HL-60 (cell line): ENCODE measurements at regions not wholly inside any gene's neighbourhood (a gene's known extent, or its start where the extent isn't known, plus 50 kb on each side); places are given as distances from the start of the nearest gene placed in this dataset.

Source experiments
- DNase-seq, 2 experiments: peaks; one replicate each; pipeline ENCODE4 v3.0.0-alpha.2; 2010 to 2020; ENCODE audit warnings: low read depth in 1 of 2, low spot score in 1 of 2
- H3K27ac ChIP-seq: fragments of 250-450 bp; sonication (Bioruptor Pico); replicated peaks from 2 replicates; pipeline ENCODE4 v1.5.1; 2020; ENCODE audit warnings: mild to moderate bottlenecking, moderate library complexity
- H3K27me3 ChIP-seq: fragments of 250-450 bp; sonication (Bioruptor Pico); 2 replicates; pipeline ENCODE4 v1.5.1; 2021; ENCODE audit warnings: mild to moderate bottlenecking, moderate library complexity; ENCODE audit not compliant: insufficient read depth, poor library complexity, severe bottlenecking
- H3K4me3 ChIP-seq: replicated peaks from 2 replicates; pipeline ENCODE4 v1.5.1; 2011; ENCODE audit warnings: mild to moderate bottlenecking, control low read depth, low read length; ENCODE audit not compliant: insufficient read depth
- GABPA ChIP-seq: IDR thresholded peaks from 2 replicates; pipeline ENCODE4 v1.6.1; 2012; ENCODE audit warnings: low read depth
- POLR2AphosphoS5 ChIP-seq: IDR thresholded peaks from 2 replicates; pipeline ENCODE4 v1.6.1; 2012; ENCODE audit warnings: low read depth
- REST ChIP-seq: IDR thresholded peaks from 2 replicates; pipeline ENCODE4 v1.6.1; 2012; ENCODE audit warnings: low read depth; ENCODE audit not compliant: insufficient replicate concordance
- SPI1 ChIP-seq: IDR thresholded peaks from 2 replicates; pipeline ENCODE4 v1.6.1; 2012; ENCODE audit warnings: low read depth, mild to moderate bottlenecking, borderline replicate concordance
- TF ChIP-seq, protein P1 (sequence below): IDR thresholded peaks from one replicate; pipeline ENCODE4 v1.5.1; 2011; ENCODE audit warnings: low read length, control low read depth, inconsistent platforms; ENCODE audit not compliant: insufficient read depth

DNA sequence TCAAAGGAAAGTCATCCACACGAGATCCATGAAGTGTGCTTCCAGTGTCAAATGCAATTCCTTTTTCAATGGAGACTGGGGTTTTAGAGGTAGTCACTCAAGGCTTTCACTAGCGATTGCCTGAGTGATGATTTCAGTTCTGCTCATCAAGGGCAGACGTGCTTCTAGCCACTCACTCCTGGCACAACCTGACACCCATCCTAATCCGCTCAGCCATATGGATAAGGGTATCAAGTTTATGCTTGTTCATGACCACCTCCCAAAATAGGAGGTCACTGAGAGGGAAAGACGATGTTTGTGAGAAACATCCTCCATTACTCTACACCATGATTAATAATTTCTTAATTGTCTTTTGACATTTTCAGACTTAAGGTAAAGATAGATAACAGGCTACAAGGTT lies 91.3 kb upstream of the HEY2 start:
- H3K4me3 ChIP-seq, result no peak overlapping the region
- no peak overlapping the region for H3K27ac ChIP-seq
- DNase-seq, result no peak
- no peak for TF ChIP-seq REST
- TF ChIP-seq SPI1, result no peak
- TF ChIP-seq POLR2AphosphoS5, result no peak
- TF ChIP-seq, protein P1, sequence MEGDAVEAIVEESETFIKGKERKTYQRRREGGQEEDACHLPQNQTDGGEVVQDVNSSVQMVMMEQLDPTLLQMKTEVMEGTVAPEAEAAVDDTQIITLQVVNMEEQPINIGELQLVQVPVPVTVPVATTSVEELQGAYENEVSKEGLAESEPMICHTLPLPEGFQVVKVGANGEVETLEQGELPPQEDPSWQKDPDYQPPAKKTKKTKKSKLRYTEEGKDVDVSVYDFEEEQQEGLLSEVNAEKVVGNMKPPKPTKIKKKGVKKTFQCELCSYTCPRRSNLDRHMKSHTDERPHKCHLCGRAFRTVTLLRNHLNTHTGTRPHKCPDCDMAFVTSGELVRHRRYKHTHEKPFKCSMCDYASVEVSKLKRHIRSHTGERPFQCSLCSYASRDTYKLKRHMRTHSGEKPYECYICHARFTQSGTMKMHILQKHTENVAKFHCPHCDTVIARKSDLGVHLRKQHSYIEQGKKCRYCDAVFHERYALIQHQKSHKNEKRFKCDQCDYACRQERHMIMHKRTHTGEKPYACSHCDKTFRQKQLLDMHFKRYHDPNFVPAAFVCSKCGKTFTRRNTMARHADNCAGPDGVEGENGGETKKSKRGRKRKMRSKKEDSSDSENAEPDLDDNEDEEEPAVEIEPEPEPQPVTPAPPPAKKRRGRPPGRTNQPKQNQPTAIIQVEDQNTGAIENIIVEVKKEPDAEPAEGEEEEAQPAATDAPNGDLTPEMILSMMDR, result no peak
- no peak for TF ChIP-seq GABPA
- peaks cover 6% of the 10 kb centered on the region for H3K27me3 ChIP-seq

DNA sequence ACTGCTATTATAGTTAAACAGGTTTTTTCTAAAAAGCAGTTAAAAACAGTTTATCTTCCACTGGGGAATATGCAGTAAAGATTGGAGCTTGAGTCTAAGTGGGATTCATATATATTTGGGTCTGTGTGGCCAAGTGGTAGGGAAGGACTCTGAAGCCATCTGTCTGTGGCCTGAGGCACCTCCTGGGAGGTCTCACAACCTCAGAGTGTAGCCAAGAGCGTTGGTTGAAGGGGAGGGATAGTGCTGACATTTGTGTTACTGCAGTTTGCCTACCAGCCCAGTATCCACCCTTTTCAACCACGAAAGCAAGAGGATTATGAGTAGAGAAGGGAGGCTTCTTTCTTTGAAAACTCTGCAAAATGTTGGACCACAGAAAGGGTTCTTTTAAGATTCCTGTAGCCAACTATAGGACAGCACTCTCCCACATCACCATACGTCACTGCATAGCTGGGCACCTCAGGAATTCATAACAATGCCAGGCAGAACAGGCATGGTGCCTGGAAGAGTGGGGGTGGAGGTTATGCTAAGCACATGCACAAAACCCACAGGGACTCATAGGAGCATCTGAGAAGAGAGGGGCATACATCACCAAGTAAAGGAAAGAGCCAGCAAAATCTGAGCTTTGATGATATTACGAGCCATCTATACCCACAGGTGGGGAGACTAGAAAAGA lies 90.5 kb upstream of the HEY2 start:
- H3K4me3 ChIP-seq, result no peak overlapping the region
- no peak for TF ChIP-seq SPI1
- no peak for TF ChIP-seq GABPA
- no peak for TF ChIP-seq REST
- no peak for TF ChIP-seq POLR2AphosphoS5
- TF ChIP-seq, protein P1, result no peak
- peaks cover 6% of the 10 kb centered on the region for H3K27me3 ChIP-seq
- no peak for DNase-seq
- H3K27ac ChIP-seq, result no peak overlapping the region

- peaks cover 6% of the 10 kb centered on the region for H3K27me3 ChIP-seq
- no peak for DNase-seq
- H3K4me3 ChIP-seq, result no peak overlapping the region
- no peak overlapping the region for H3K27ac ChIP-seq
- TF ChIP-seq REST, result no peak
- TF ChIP-seq POLR2AphosphoS5, result no peak
- TF ChIP-seq, protein P1, result no peak
- TF ChIP-seq SPI1, result no peak
These were observed 89.5 kb upstream of the HEY2 start for GRCh38 chr6:125659887-125660286.
